ENCODE measurements at regions not wholly inside any gene's neighbourhood (a gene's known extent, or its start where the extent isn't known, plus 50 kb on each side); places are given as distances from the start of the nearest gene placed in this dataset.

DNA sequence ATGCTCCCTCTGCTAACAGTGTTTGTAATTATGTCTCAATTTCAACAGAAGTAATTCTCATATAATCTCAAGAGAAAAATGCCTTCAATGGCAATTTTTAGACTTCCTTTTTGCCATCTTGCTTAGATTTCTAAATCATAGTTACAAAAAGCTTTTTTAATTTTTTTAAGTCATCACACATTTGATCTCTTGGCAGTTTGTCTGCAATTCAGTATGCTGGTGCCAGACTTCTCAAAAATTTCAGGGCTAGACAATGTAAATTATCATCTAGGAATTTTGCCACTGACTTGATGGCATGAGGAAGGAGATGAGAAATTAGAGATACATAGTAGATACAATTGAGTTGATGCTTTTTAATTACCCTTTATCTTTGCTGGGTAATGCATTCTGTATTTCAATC lies 1176.7 kb upstream of the CNTN5 start:
- H3K9ac ChIP-seq (ENCODE audit: low read length), result no peak overlapping the region
- no peaks in the 10 kb centered on the region for H3K9me2 ChIP-seq (replicated peaks; ENCODE audit: insufficient read depth, low read length)
- H2AFZ ChIP-seq (ENCODE audit: low read depth, low read length, severe bottlenecking), result no peak overlapping the region
- H4K20me1 ChIP-seq (ENCODE audit: low read depth, low read length), result no peaks in the 10 kb centered on the region
- TF ChIP-seq EZH2phosphoT487 (conservative IDR thresholded peaks at IDR 0.05; ENCODE audit: low read length), result no peak
- no peak for TF ChIP-seq CTCF (IDR thresholded peaks at IDR 0.05; ENCODE audit: insufficient read depth, low read length, poor library complexity, severe bottlenecking)
- no peaks in the 10 kb centered on the region for H3K36me3 ChIP-seq (ENCODE audit: low read length)
- H3K27ac ChIP-seq (ENCODE audit: low read depth, low read length), result no peak overlapping the region
- H3K27me3 ChIP-seq (ENCODE audit: low read length), result no peaks in the 10 kb centered on the region
- H3K79me2 ChIP-seq (ENCODE audit: insufficient read depth, low read length), result no peaks in the 10 kb centered on the region
- no peaks in the 10 kb centered on the region for H3F3A ChIP-seq (ENCODE audit: insufficient read depth)
- no peaks in the 10 kb centered on the region for H3K9me3 ChIP-seq (ENCODE audit: insufficient read depth, low read length)
- H3K4me2 ChIP-seq (ENCODE audit: low read depth, low read length, poor library complexity, severe bottlenecking), result no peak overlapping the region
- no peak overlapping the region for H3K4me3 ChIP-seq (ENCODE audit: insufficient read depth, low read length, poor library complexity, severe bottlenecking)

DNA sequence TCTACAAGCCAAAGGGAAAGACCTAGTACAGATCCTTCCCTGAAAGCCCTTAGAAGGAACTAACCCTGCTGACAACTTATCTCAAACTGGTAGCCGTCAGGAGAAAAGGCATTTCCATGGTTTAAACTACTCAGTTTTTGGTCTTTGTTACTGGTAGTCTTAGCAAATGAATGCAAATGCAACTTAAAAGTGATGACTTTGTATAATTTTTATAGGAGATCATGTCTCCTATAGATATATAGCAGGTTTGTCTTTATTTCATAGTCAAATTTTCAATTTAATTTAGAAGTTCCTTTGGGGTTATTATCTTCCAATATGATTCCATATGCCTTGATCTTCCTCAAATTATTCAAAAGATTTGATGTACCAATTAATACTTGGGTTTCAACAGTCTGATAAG lies 1173.0 kb upstream of the CNTN5 start:
- Histone ChIP-seq H3K9me3 (ENCODE audit: insufficient read depth, low read length) (no peaks in the 10 kb centered on the region), H3K27ac (ENCODE audit: low read depth, low read length) (no peak overlapping the region), H3K27me3 (ENCODE audit: low read length) (no peaks in the 10 kb centered on the region), H3K9me2 (replicated peaks; ENCODE audit: insufficient read depth, low read length) (no peaks in the 10 kb centered on the region), H3K36me3 (ENCODE audit: low read length) (no peaks in the 10 kb centered on the region), H3K4me2 (ENCODE audit: low read depth, low read length, poor library complexity, severe bottlenecking) (no peak overlapping the region), H3F3A (ENCODE audit: insufficient read depth) (no peaks in the 10 kb centered on the region), H3K9ac (ENCODE audit: low read length) (no peak overlapping the region), H4K20me1 (ENCODE audit: low read depth, low read length) (no peaks in the 10 kb centered on the region), H3K79me2 (ENCODE audit: insufficient read depth, low read length) (no peaks in the 10 kb centered on the region), H3K4me3 (ENCODE audit: insufficient read depth, low read length, poor library complexity, severe bottlenecking) (no peak overlapping the region), H2AFZ (ENCODE audit: low read depth, low read length, severe bottlenecking) (no peak overlapping the region)
- no peak for TF ChIP-seq EZH2phosphoT487 (conservative IDR thresholded peaks at IDR 0.05; ENCODE audit: low read length)
- no peak for TF ChIP-seq CTCF (IDR thresholded peaks at IDR 0.05; ENCODE audit: insufficient read depth, low read length, poor library complexity, severe bottlenecking)

- Histone ChIP-seq H2AFZ (ENCODE audit: low read depth, low read length, severe bottlenecking) (no peak overlapping the region), H3K4me3 (ENCODE audit: insufficient read depth, low read length, poor library complexity, severe bottlenecking) (no peak overlapping the region), H3K36me3 (ENCODE audit: low read length) (no peaks in the 10 kb centered on the region), H3K9me2 (replicated peaks; ENCODE audit: insufficient read depth, low read length) (no peaks in the 10 kb centered on the region), H3K79me2 (ENCODE audit: insufficient read depth, low read length) (no peaks in the 10 kb centered on the region), H3K4me2 (ENCODE audit: low read depth, low read length, poor library complexity, severe bottlenecking) (no peak overlapping the region), H3K9ac (ENCODE audit: low read length) (no peak overlapping the region), H3F3A (ENCODE audit: insufficient read depth) (no peaks in the 10 kb centered on the region), H3K27ac (ENCODE audit: low read depth, low read length) (no peak overlapping the region), H4K20me1 (ENCODE audit: low read depth, low read length) (no peaks in the 10 kb centered on the region), H3K27me3 (ENCODE audit: low read length) (no peaks in the 10 kb centered on the region), H3K9me3 (ENCODE audit: insufficient read depth, low read length) (no peaks in the 10 kb centered on the region)
- TF ChIP-seq EZH2phosphoT487 (conservative IDR thresholded peaks at IDR 0.05; ENCODE audit: low read length), result no peak
- no peak for TF ChIP-seq CTCF (IDR thresholded peaks at IDR 0.05; ENCODE audit: insufficient read depth, low read length, poor library complexity, severe bottlenecking)
Observed at GRCh38 chr11:97850701-97851100, 1170.0 kb upstream of the CNTN5 start.

DNA sequence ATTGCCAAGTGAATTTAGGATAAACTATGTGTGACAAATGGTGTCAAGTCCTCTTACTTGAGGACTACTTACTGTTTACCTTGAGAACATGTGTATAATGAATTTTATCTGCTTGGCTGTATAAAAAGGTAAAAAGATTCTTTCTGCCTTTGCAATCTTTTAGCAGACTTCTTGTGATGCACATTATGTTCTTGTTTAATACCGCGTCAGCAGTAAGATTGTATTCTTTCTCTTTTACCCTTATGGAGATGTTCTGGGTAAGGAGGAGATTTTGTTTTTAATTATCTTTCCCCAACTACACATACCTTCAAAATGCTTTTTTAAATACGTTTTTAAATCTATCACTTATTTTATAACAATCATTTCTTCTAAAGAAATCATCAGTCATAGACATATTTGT lies 1166.4 kb upstream of the CNTN5 start:
- H3K9me2 ChIP-seq (replicated peaks; ENCODE audit: insufficient read depth, low read length), result no peaks in the 10 kb centered on the region
- no peaks in the 10 kb centered on the region for H4K20me1 ChIP-seq (ENCODE audit: low read depth, low read length)
- H3K36me3 ChIP-seq (ENCODE audit: low read length), result no peaks in the 10 kb centered on the region
- no peak overlapping the region for H3K4me3 ChIP-seq (ENCODE audit: insufficient read depth, low read length, poor library complexity, severe bottlenecking)
- H3F3A ChIP-seq (ENCODE audit: insufficient read depth), result no peaks in the 10 kb centered on the region
- no peak overlapping the region for H2AFZ ChIP-seq (ENCODE audit: low read depth, low read length, severe bottlenecking)
- TF ChIP-seq CTCF (IDR thresholded peaks at IDR 0.05; ENCODE audit: insufficient read depth, low read length, poor library complexity, severe bottlenecking) (no peak), EZH2phosphoT487 (conservative IDR thresholded peaks at IDR 0.05; ENCODE audit: low read length) (no peak)
- H3K4me2 ChIP-seq (ENCODE audit: low read depth, low read length, poor library complexity, severe bottlenecking), result no peak overlapping the region
- H3K9me3 ChIP-seq (ENCODE audit: insufficient read depth, low read length), result no peaks in the 10 kb centered on the region
- H3K27me3 ChIP-seq (ENCODE audit: low read length), result no peaks in the 10 kb centered on the region
- no peak overlapping the region for H3K9ac ChIP-seq (ENCODE audit: low read length)
- H3K27ac ChIP-seq (ENCODE audit: low read depth, low read length), result no peak overlapping the region
- no peaks in the 10 kb centered on the region for H3K79me2 ChIP-seq (ENCODE audit: insufficient read depth, low read length)
